IMR-90 (cell line): ENCODE measurements at regions not wholly inside any gene's neighbourhood (a gene's known extent, or its start where the extent isn't known, plus 50 kb on each side); places are given as distances from the start of the nearest gene placed in this dataset.

Experiments
- ATAC-seq: fragments of 200-7000 bp; cut with Tn5 transposase; 2 replicates; pipeline ENCODE4 v1.9.1; 2020; ENCODE audit warnings: low read depth, mild to moderate bottlenecking, moderate library complexity
- BruUV-seq: library from RNA; stranded (reverse); fragments of 400-500 nt; replicated peaks from 2 replicates; lab custom pipeline; 2021; lab: Mats Ljungman, UMichigan
- CTCF ChIA-PET: fragments of 300-600 bp; formaldehyde crosslinking; extraction: SDS; loops from one replicate; lab custom pipeline; 2021; ENCODE audit warnings: antibody characterized with exemption; lab: Yijun Ruan, JAX
- POLR2A ChIA-PET: fragments of 300-600 bp; sonication (Branson Sonifier 250); formaldehyde crosslinking; loops from one replicate; lab custom pipeline; 2022; ENCODE audit warnings: antibody characterized with exemption; ENCODE audit not compliant: unreplicated experiment; lab: Charles Lee
- DNase-seq: peaks from one replicate; pipeline ENCODE4 v3.0.0; 2013
- H2AFZ ChIP-seq: replicated peaks from 2 replicates; pipeline ENCODE3; 2013; ENCODE audit warnings: low read length, mild to moderate bottlenecking; ENCODE audit not compliant: poor library complexity
- H2AK5ac ChIP-seq: 2 replicates; pipeline ENCODE4 v1.6.1; 2013; ENCODE audit warnings: low read depth, low read length, inconsistent platforms
- H2AK9ac ChIP-seq: replicated peaks from 2 replicates; pipeline ENCODE3; 2013; ENCODE audit warnings: mild to moderate bottlenecking, low read depth, low read length, moderate library complexity; ENCODE audit not compliant: poor library complexity
- H2BK120ac ChIP-seq: 2 replicates; pipeline ENCODE4 v1.6.1; 2013; ENCODE audit warnings: low read depth, low read length, inconsistent platforms
- H2BK15ac ChIP-seq: 3 replicates; pipeline ENCODE4 v1.6.1; 2013; ENCODE audit warnings: low read depth, low read length, inconsistent platforms
- H2BK20ac ChIP-seq: 2 replicates; pipeline ENCODE4 v1.6.1; 2013; ENCODE audit warnings: low read depth, mild to moderate bottlenecking, inconsistent platforms, low read length, moderate library complexity
- H2BK5ac ChIP-seq: 2 replicates; pipeline ENCODE4 v1.6.1; 2013; ENCODE audit warnings: mild to moderate bottlenecking, low read depth, low read length, inconsistent platforms; ENCODE audit not compliant: poor library complexity, severe bottlenecking
- H3K14ac ChIP-seq: replicated peaks from 2 replicates; pipeline ENCODE4 v1.6.1; 2013; ENCODE audit warnings: low read depth, low read length, inconsistent platforms
- H3K18ac ChIP-seq: 2 replicates; pipeline ENCODE4 v1.6.1; 2013; ENCODE audit warnings: low read depth, low read length, control low read depth
- H3K23ac ChIP-seq: 2 replicates; pipeline ENCODE4 v1.6.1; 2013; ENCODE audit warnings: low read depth, low read length, inconsistent platforms
- H3K27ac ChIP-seq: 2 replicates; pipeline ENCODE4 v1.5.1; 2013; ENCODE audit warnings: mild to moderate bottlenecking, control low read depth, low read length; ENCODE audit not compliant: insufficient read depth
- H3K27me3 ChIP-seq: 2 replicates; pipeline ENCODE4 v1.6.1; 2013; ENCODE audit warnings: low read length; ENCODE audit not compliant: control insufficient read depth, insufficient read depth
- H3K36me3 ChIP-seq: 2 replicates; pipeline ENCODE4 v1.6.1; 2013; ENCODE audit warnings: low read length, mixed read lengths; ENCODE audit not compliant: control insufficient read depth, insufficient read depth
- H3K4ac ChIP-seq: 2 replicates; pipeline ENCODE4 v1.6.1; 2013; ENCODE audit warnings: low read depth, low read length, inconsistent platforms
- H3K4me1 ChIP-seq: 2 replicates; pipeline ENCODE4 v1.6.1; 2013; ENCODE audit warnings: low read length, mixed read lengths; ENCODE audit not compliant: control insufficient read depth, insufficient read depth
- H3K4me2 ChIP-seq: 2 replicates; pipeline ENCODE4 v1.6.1; 2013; ENCODE audit warnings: low read depth, mild to moderate bottlenecking, control low read depth, low read length, moderate library complexity
- H3K4me3 ChIP-seq: 2 replicates; pipeline ENCODE4 v1.5.1; 2013; ENCODE audit warnings: low read depth, mild to moderate bottlenecking, control low read depth, low read length, moderate library complexity; ENCODE audit not compliant: insufficient read depth
- H3K56ac ChIP-seq: 2 replicates; pipeline ENCODE4 v1.6.1; 2013; ENCODE audit warnings: low read length, inconsistent platforms; ENCODE audit not compliant: insufficient read depth; ENCODE audit errors: extremely low read depth
- H3K79me1 ChIP-seq, 2 experiments: 2 replicates each; pipeline ENCODE4 v1.6.1; 2013; ENCODE audit warnings: low read length in 2 of 2, inconsistent platforms in 1 of 2, low read depth in 1 of 2
- H3K9ac ChIP-seq: 2 replicates; pipeline ENCODE4 v1.6.1; 2013; ENCODE audit warnings: low read depth, low read length, control low read depth
- H3K9me1 ChIP-seq: 2 replicates; pipeline ENCODE4 v1.6.1; 2013; ENCODE audit warnings: low read length, inconsistent platforms; ENCODE audit not compliant: insufficient read depth
- H3K9me3 ChIP-seq: 2 replicates; pipeline ENCODE4 v1.6.1; 2013; ENCODE audit warnings: low read length; ENCODE audit not compliant: control insufficient read depth, insufficient read depth
- H4K20me1 ChIP-seq: 2 replicates; pipeline ENCODE4 v1.6.1; 2013; ENCODE audit warnings: low read length, inconsistent platforms; ENCODE audit not compliant: insufficient read depth
- H4K5ac ChIP-seq: 2 replicates; pipeline ENCODE4 v1.6.1; 2013; ENCODE audit warnings: mild to moderate bottlenecking, low read depth, low read length, control low read depth
- H4K8ac ChIP-seq, 2 experiments: 2 replicates each; pipeline ENCODE4 v1.6.1; 2013; ENCODE audit warnings: low read depth in 2 of 2, low read length in 2 of 2, control low read depth in 1 of 2, inconsistent platforms in 1 of 2
- H4K91ac ChIP-seq: 2 replicates; pipeline ENCODE4 v1.6.1; 2013; ENCODE audit warnings: low read depth, low read length, inconsistent platforms; ENCODE audit not compliant: insufficient read depth
- BHLHE40 ChIP-seq: fragments of 150-350 bp; IDR thresholded peaks from 2 replicates; pipeline ENCODE4 v1.6.1; 2016; ENCODE audit warnings: mild to moderate bottlenecking, low read depth, low read length
- CEBPB ChIP-seq: IDR thresholded peaks from 2 replicates; pipeline ENCODE4 v1.6.1; 2012; ENCODE audit warnings: low read depth, low read length, improper control_type of control experiment
- CHD1 ChIP-seq: IDR thresholded peaks from 2 replicates; pipeline ENCODE4 v1.6.1; 2012; ENCODE audit warnings: low read depth, low read length, improper control_type of control experiment
- CTCF ChIP-seq: conservative IDR thresholded peaks from 2 replicates; pipeline ENCODE4 v1.5.1; 2012; ENCODE audit warnings: mild to moderate bottlenecking, low read depth, low read length, improper control_type of control experiment
- ELK1 ChIP-seq: fragments of 150-350 bp; IDR thresholded peaks from 2 replicates; pipeline ENCODE4 v1.6.1; 2016; ENCODE audit warnings: low read depth, mild to moderate bottlenecking, low read length, moderate library complexity, borderline replicate concordance
- FOS ChIP-seq: fragments of 150-350 bp; IDR thresholded peaks from 2 replicates; pipeline ENCODE4 v1.6.1; 2016; ENCODE audit warnings: low read depth, low read length
- MAFK ChIP-seq: IDR thresholded peaks from 2 replicates; pipeline ENCODE4 v1.6.1; 2012; ENCODE audit warnings: low read depth, low read length, improper control_type of control experiment
- MAZ ChIP-seq: IDR thresholded peaks from 2 replicates; pipeline ENCODE4 v1.6.1; 2012; ENCODE audit warnings: low read depth, mild to moderate bottlenecking, low read length, improper control_type of control experiment, moderate library complexity, borderline replicate concordance
- MXI1 ChIP-seq: IDR thresholded peaks from 2 replicates; pipeline ENCODE4 v1.6.1; 2012; ENCODE audit warnings: low read depth, mild to moderate bottlenecking, low read length, moderate library complexity, borderline replicate concordance
- NFE2L2 ChIP-seq: fragments of 150-350 bp; IDR thresholded peaks from 2 replicates; pipeline ENCODE4 v1.6.1; 2016; ENCODE audit warnings: low read depth, mild to moderate bottlenecking, low read length
- POLR2A ChIP-seq: IDR thresholded peaks from 2 replicates; pipeline ENCODE4 v1.6.1; 2012; ENCODE audit warnings: mild to moderate bottlenecking, low read depth, low read length
- RAD21 ChIP-seq: IDR thresholded peaks from 2 replicates; pipeline ENCODE4 v1.6.1; 2012; ENCODE audit warnings: low read length, improper control_type of control experiment
- RCOR1 ChIP-seq: IDR thresholded peaks from 2 replicates; pipeline ENCODE4 v1.6.1; 2012; ENCODE audit warnings: mild to moderate bottlenecking, low read length, improper control_type of control experiment; ENCODE audit not compliant: insufficient replicate concordance
- RFX5 ChIP-seq: IDR thresholded peaks from 2 replicates; pipeline ENCODE4 v1.8.0; 2012; ENCODE audit warnings: low read depth, mild to moderate bottlenecking, low read length, moderate library complexity
- SMC3 ChIP-seq: fragments of 150-350 bp; IDR thresholded peaks from 2 replicates; pipeline ENCODE4 v1.6.1; 2016; ENCODE audit warnings: low read depth, mild to moderate bottlenecking, antibody characterized with exemption, low read length, moderate library complexity
- dilution Hi-C: fragments of 300-500 bp; cut with HindIII; formaldehyde crosslinking; loops from one replicate; pipeline ENCODE4 v1.14.3; 2018; ENCODE audit warnings: low sequenced_read_pairs; ENCODE audit not compliant: unreplicated experiment
- in situ Hi-C: fragments of 300-500 bp; cut with MboI; formaldehyde crosslinking; loops from 3 replicates; pipeline ENCODE4 v1.14.3; 2019; ENCODE audit warnings: low sequenced_read_pairs, inconsistent platforms, mixed read lengths
- intact Hi-C: fragments of 100-400 bp; cut with micrococcal nuclease; formaldehyde crosslinking; loops from 2 replicates; pipeline ENCODE4 v1.10.0; 2022
- TF ChIP-seq, protein P1 (sequence below): fragments of 150-350 bp; IDR thresholded peaks from 2 replicates; pipeline ENCODE4 v1.6.1; 2017; ENCODE audit warnings: mild to moderate bottlenecking, antibody characterized with exemption, low read length, low read depth

DNA sequence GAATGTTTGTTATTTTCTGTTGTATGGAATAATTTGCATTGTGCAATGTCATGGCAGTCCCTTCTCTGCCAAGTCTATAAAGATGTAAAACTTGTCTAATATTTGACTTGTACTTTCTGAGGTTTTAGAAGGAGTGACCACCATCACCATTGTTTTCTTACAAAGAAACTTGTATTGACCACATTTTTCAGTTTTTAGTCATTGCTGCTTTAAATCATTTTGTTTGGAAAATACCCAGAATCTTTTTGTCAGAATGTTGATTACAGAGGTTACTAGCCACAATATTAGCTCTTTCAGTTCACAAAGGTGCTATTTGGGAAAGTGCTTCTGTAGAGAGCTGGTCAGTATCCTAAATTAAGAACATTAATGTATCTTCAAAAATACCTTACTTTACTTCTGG, 532.4 kb upstream of the GBE1 start:
- H3K27me3 ChIP-seq, result no peaks in the 10 kb centered on the region
- intact Hi-C loops, result no loop called here
- no peaks in the 10 kb centered on the region for H4K20me1 ChIP-seq
- in situ Hi-C loops, result no loop called here
- ChIA-PET CTCF (no interaction called here), POLR2A (no interaction called here)
- H4K5ac ChIP-seq, result no peak overlapping the region
- no peaks in the 10 kb centered on the region for H3K79me1 ChIP-seq
- no peak overlapping the region for H3K4ac ChIP-seq
- no peak overlapping the region for H3K27ac ChIP-seq
- no peak overlapping the region for H2AFZ ChIP-seq
- H3K23ac ChIP-seq, result no peak overlapping the region
- no peak overlapping the region for H3K18ac ChIP-seq
- no peak overlapping the region for H2AK9ac ChIP-seq
- TF ChIP-seq CHD1 (no peak), RFX5 (no peak), SMC3 (no peak), ELK1 (no peak), NFE2L2 (no peak), RAD21 (no peak), MXI1 (no peak), RCOR1 (no peak), BHLHE40 (no peak), FOS (no peak), MAFK (no peak), CEBPB (no peak), MAZ (no peak), POLR2A (no peak), CTCF (no peak)
- TF ChIP-seq, protein P1, sequence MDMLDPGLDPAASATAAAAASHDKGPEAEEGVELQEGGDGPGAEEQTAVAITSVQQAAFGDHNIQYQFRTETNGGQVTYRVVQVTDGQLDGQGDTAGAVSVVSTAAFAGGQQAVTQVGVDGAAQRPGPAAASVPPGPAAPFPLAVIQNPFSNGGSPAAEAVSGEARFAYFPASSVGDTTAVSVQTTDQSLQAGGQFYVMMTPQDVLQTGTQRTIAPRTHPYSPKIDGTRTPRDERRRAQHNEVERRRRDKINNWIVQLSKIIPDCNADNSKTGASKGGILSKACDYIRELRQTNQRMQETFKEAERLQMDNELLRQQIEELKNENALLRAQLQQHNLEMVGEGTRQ, result no peak
- H2AK5ac ChIP-seq, result no peak overlapping the region
- H4K8ac ChIP-seq, result no peak overlapping the region
- H3K9me1 ChIP-seq, result no peaks in the 10 kb centered on the region
- no peak overlapping the region for H3K4me3 ChIP-seq
- no peak overlapping the region for H2BK120ac ChIP-seq
- dilution Hi-C loops, result no loop called here
- no peak overlapping the region for H2BK5ac ChIP-seq
- BruUV-seq, result no TSS peak
- no peak for ATAC-seq
- H3K4me2 ChIP-seq, result no peak overlapping the region
- H3K4me1 ChIP-seq, result no peaks in the 10 kb centered on the region
- H3K56ac ChIP-seq, result no peak overlapping the region
- no peak overlapping the region for H2BK15ac ChIP-seq
- H2BK20ac ChIP-seq, result no peak overlapping the region
- H3K9ac ChIP-seq, result no peak overlapping the region
- peaks cover 2% of the 10 kb centered on the region; the same call in 1 of the 2 replicates for H3K9me3 ChIP-seq
- H4K91ac ChIP-seq, result no peak overlapping the region
- H3K14ac ChIP-seq, result no peak overlapping the region
- no peaks in the 10 kb centered on the region for H3K36me3 ChIP-seq
- no peak for DNase-seq
